B cell (primary cell): ENCODE measurements at regions not wholly inside any gene's neighbourhood (a gene's known extent, or its start where the extent isn't known, plus 50 kb on each side); places are given as distances from the start of the nearest gene placed in this dataset.

Source experiments
- ATAC-seq: fragments of 200-7000 bp; cut with Tn5 transposase; one replicate; pipeline ENCODE4 v1.10.0; 2021; ENCODE audit warnings: low read depth, mild to moderate bottlenecking, moderate number of reproducible peaks, moderate library complexity
- CTCF ChIA-PET: fragments of 350-600 bp; sonication (Branson Sonifier 250); formaldehyde crosslinking; loops from one replicate; lab custom pipeline; 2021; ENCODE audit warnings: antibody characterized with exemption, inconsistent platforms; lab: Charles Lee
- POLR2A ChIA-PET: fragments of 350-600 bp; sonication (Branson Sonifier 250); formaldehyde crosslinking; loops from one replicate; lab custom pipeline; 2021; ENCODE audit warnings: antibody characterized with exemption; lab: Charles Lee
- DNase-seq: peaks from one replicate; pipeline ENCODE4 v3.0.0; 2013
- H2AFZ ChIP-seq: 2 replicates; pipeline ENCODE4 v1.6.1; 2012; ENCODE audit warnings: mild to moderate bottlenecking, low read depth, low read length; ENCODE audit not compliant: insufficient read depth, poor library complexity, severe bottlenecking
- H3K27ac ChIP-seq, 2 donors: 1 replicate in 1 of 2; 2 replicates in 1 of 2; pipeline ENCODE4 v1.5.1; 2012 to 2013; ENCODE audit warnings: low read length in 2 of 2, mild to moderate bottlenecking in 2 of 2, moderate library complexity in 1 of 2
- H3K27me3 ChIP-seq, 4 experiments: fragments of 200-600 bp in 1 of 4; sonication (generic) in 1 of 4; replicated peaks in 1 of 4; 1 replicate in 2 of 4; 2 replicates in 2 of 4; pipeline versions ENCODE4 v1.6.1 to v1.7.0; 2013 to 2016; ENCODE audit warnings: low read length in 3 of 4, mild to moderate bottlenecking in 2 of 4, mixed read lengths in 1 of 4, moderate library complexity in 1 of 4; ENCODE audit not compliant: insufficient read depth in 4 of 4, control insufficient read depth in 3 of 4; ENCODE audit errors: control extremely low read depth in 1 of 4
- H3K36me3 ChIP-seq, 2 experiments: replicated peaks in 1 of 2; 1 replicate in 1 of 2; 2 replicates in 1 of 2; pipeline versions ENCODE4 v1.6.1 to v1.7.1; 2013; ENCODE audit warnings: low read length in 1 of 2; ENCODE audit not compliant: insufficient read depth in 2 of 2, control insufficient read depth in 1 of 2; ENCODE audit errors: control extremely low read depth in 1 of 2, extremely low read depth in 1 of 2
- H3K4me1 ChIP-seq, 2 donors: fragments of 200-600 bp in 1 of 2; sonication (generic) in 1 of 2; 1 replicate in 1 of 2; 2 replicates in 1 of 2; pipeline versions ENCODE4 v1.5.1 to v1.6.1; 2013 to 2017; ENCODE audit warnings: low read length in 2 of 2; ENCODE audit not compliant: control insufficient read depth in 2 of 2, insufficient read depth in 2 of 2
- H3K4me2 ChIP-seq: replicated peaks from 2 replicates; pipeline ENCODE3; 2012; ENCODE audit warnings: mild to moderate bottlenecking, low read depth, low read length; ENCODE audit not compliant: poor library complexity, severe bottlenecking
- H3K4me3 ChIP-seq, 5 experiments: fragments of 200-600 bp in 1 of 5; sonication (generic) in 1 of 5; 1 replicate in 3 of 5; 2 replicates in 2 of 5; pipeline versions ENCODE4 v1.5.1 to v1.7.0; 2011 to 2016; ENCODE audit warnings: low read length in 4 of 5, mild to moderate bottlenecking in 4 of 5, low read depth in 2 of 5, control low read depth in 1 of 5, moderate library complexity in 1 of 5; ENCODE audit not compliant: insufficient read depth in 1 of 5; ENCODE audit errors: control extremely low read depth in 1 of 5, extremely low read depth in 1 of 5
- H3K79me2 ChIP-seq: fragments of 200-600 bp; sonication (generic); one replicate; pipeline ENCODE4 v1.6.0; 2016; ENCODE audit warnings: low read length; ENCODE audit not compliant: control insufficient read depth, insufficient read depth
- H3K9ac ChIP-seq: fragments of 200-600 bp; sonication (generic); 2 replicates; pipeline ENCODE4 v1.6.1; 2017; ENCODE audit warnings: mild to moderate bottlenecking, low read length, moderate library complexity
- H3K9me3 ChIP-seq, 3 donors: one replicate each; pipeline versions ENCODE4 v1.6.1 to v1.7.1; 2013; ENCODE audit warnings: low read length in 2 of 3; ENCODE audit not compliant: control insufficient read depth in 2 of 3, insufficient read depth in 1 of 3; ENCODE audit errors: control extremely low read depth in 1 of 3
- H4K20me1 ChIP-seq: 2 replicates; pipeline ENCODE4 v1.6.0; 2012; ENCODE audit warnings: mild to moderate bottlenecking, low read length; ENCODE audit not compliant: insufficient read depth, control insufficient read depth, poor library complexity, severe bottlenecking
- H3K27ac Mint-ChIP-seq: one replicate; pipeline ENCODE4 v1.8.0; 2021; ENCODE audit warnings: mixed read lengths
- H3K27me3 Mint-ChIP-seq: one replicate; pipeline ENCODE4 v1.8.0; 2021; ENCODE audit warnings: mixed read lengths
- H3K4me1 Mint-ChIP-seq: one replicate; pipeline ENCODE4 v1.8.0; 2021; ENCODE audit warnings: mixed read lengths
- H3K4me3 Mint-ChIP-seq: one replicate; pipeline ENCODE4 v1.8.0; 2021; ENCODE audit warnings: mixed read lengths
- H3K9me3 Mint-ChIP-seq: one replicate; pipeline ENCODE4 v1.8.0; 2022; ENCODE audit warnings: mixed read lengths; ENCODE audit not compliant: insufficient read depth
- EZH2 ChIP-seq: IDR thresholded peaks from 2 replicates; pipeline ENCODE4 v1.6.1; 2012; ENCODE audit warnings: borderline replicate concordance, low read depth, mild to moderate bottlenecking, moderate library complexity, low read length; ENCODE audit not compliant: insufficient read depth, poor library complexity, severe bottlenecking
- WGBS: methylation state at CpG from one replicate; pipeline ENCODE4 v1.1.5; 2013; ENCODE audit warnings: missing lambda C conversion rate; ENCODE audit not compliant: insufficient coverage; 5-methylcytosine and 5-hydroxymethylcytosine counted together
- intact Hi-C: fragments of 100-400 bp; cut with micrococcal nuclease; formaldehyde crosslinking; loops from one replicate; pipeline ENCODE4 v1.10.0; 2022
- TF ChIP-seq, protein P1 (sequence below): fragments of 200-600 bp; IDR thresholded peaks from one replicate; pipeline ENCODE4 v1.8.0; 2022; ENCODE audit warnings: antibody characterized with exemption, mild to moderate bottlenecking

DNA sequence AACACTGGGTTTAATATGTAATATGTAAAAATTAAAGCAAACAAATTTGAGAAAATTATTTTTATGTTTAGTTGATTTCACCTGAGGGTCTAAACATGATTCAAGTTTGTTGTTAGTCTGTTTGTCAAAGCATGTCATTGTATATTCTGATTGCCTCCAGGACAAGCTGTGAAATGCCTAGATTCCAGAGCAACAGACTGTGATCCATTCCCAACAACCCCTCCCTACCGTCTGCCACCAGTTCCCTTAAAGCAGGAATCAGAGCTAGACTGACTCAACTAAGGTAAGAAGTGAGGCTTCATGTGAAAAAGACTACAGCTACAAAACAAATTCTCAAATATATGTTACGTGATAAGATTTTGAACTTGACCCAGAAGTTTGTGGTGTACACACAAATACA is 304.2 kb downstream of the RAB38 start:
- ChIA-PET POLR2A (no interaction called here), CTCF (no interaction called here)
- Histone ChIP-seq H3K4me3 (no peak overlapping the region), H3K4me1 (no peaks in the 10 kb centered on the region), H3K9ac (no peak overlapping the region), H3K27me3 (no peaks in the 10 kb centered on the region), H3K27ac (no peak overlapping the region), H3K9me3 (no peaks in the 10 kb centered on the region), H3K79me2 (no peaks in the 10 kb centered on the region), H2AFZ (no peak overlapping the region), H4K20me1 (no peaks in the 10 kb centered on the region), H3K36me3 (no peaks in the 10 kb centered on the region), H3K4me2 (no peak overlapping the region)
- Mint-ChIP-seq H3K4me3 (no peak overlapping the region), H3K27ac (no peak overlapping the region), H3K4me1 (no peaks in the 10 kb centered on the region), H3K9me3 (no peaks in the 10 kb centered on the region), H3K27me3 (no peaks in the 10 kb centered on the region)
- ATAC-seq (no peak), DNase-seq (no peak)
- no peak for TF ChIP-seq EZH2
- TF ChIP-seq, protein P1, sequence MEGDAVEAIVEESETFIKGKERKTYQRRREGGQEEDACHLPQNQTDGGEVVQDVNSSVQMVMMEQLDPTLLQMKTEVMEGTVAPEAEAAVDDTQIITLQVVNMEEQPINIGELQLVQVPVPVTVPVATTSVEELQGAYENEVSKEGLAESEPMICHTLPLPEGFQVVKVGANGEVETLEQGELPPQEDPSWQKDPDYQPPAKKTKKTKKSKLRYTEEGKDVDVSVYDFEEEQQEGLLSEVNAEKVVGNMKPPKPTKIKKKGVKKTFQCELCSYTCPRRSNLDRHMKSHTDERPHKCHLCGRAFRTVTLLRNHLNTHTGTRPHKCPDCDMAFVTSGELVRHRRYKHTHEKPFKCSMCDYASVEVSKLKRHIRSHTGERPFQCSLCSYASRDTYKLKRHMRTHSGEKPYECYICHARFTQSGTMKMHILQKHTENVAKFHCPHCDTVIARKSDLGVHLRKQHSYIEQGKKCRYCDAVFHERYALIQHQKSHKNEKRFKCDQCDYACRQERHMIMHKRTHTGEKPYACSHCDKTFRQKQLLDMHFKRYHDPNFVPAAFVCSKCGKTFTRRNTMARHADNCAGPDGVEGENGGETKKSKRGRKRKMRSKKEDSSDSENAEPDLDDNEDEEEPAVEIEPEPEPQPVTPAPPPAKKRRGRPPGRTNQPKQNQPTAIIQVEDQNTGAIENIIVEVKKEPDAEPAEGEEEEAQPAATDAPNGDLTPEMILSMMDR = no peak
- intact Hi-C loops = no loop called here
- no CpG with 5 or more reads among the region's 2 CpGs for WGBS

DNA sequence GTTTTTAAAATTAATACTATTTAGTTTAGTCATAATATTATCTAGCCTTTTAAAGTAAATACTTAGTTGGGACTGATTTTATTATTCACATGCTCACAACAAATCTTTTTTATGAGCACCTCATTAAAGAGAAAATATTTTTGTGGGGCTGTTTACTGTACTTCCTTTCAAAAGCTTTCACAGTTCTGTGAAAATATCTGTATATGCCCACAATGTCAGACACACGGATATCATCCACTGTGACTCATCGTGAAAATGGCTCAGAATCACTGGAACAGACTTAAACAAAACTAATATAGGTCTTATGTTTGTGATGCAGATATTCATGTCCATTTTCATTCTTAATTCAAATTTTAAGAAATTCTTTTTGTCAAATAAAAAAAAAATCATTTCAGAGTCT is 305.2 kb downstream of the RAB38 start:
- Mint-ChIP-seq H3K4me1 (no peaks in the 10 kb centered on the region), H3K27me3 (no peaks in the 10 kb centered on the region), H3K9me3 (no peaks in the 10 kb centered on the region), H3K27ac (no peak overlapping the region), H3K4me3 (no peak overlapping the region)
- TF ChIP-seq, protein P1 = no peak
- TF ChIP-seq EZH2 = no peak
- Histone ChIP-seq H3K4me2 (no peak overlapping the region), H3K79me2 (no peaks in the 10 kb centered on the region), H3K9ac (no peak overlapping the region), H3K4me3 (no peak overlapping the region), H3K9me3 (no peaks in the 10 kb centered on the region), H3K36me3 (no peaks in the 10 kb centered on the region), H2AFZ (no peak overlapping the region), H3K4me1 (no peaks in the 10 kb centered on the region), H3K27me3 (no peaks in the 10 kb centered on the region), H4K20me1 (no peaks in the 10 kb centered on the region), H3K27ac (no peak overlapping the region)
- ATAC-seq (no peak), DNase-seq (no peak)
- CTCF ChIA-PET = no interaction called here
- intact Hi-C loops = no loop called here
- POLR2A ChIA-PET = no interaction called here
- no CpG with 5 or more reads among the region's 2 CpGs for WGBS
